A673 (cell line): ENCODE measurements at regions not wholly inside any gene's neighbourhood (a gene's known extent, or its start where the extent isn't known, plus 50 kb on each side); places are given as distances from the start of the nearest gene placed in this dataset.

Experiments used
- BruUV-seq: library from RNA; stranded (reverse); fragments of 400-500 nt; replicated peaks from 2 replicates; lab custom pipeline; 2021; lab: Mats Ljungman, UMichigan
- CTCF ChIA-PET: fragments of 300-600 bp; sonication (Branson Sonifier 250); formaldehyde crosslinking; loops from one replicate; lab custom pipeline; 2022; ENCODE audit warnings: antibody characterized with exemption; lab: Charles Lee
- POLR2A ChIA-PET: fragments of 300-600 bp; sonication (Branson Sonifier 250); formaldehyde crosslinking; loops from one replicate; lab custom pipeline; 2022; ENCODE audit warnings: antibody characterized with exemption; ENCODE audit not compliant: low non-redundant PET; lab: Charles Lee
- DNase-seq: peaks from one replicate; pipeline ENCODE4 v3.0.0-alpha.2; 2015; ENCODE audit warnings: low spot score
- H3K27ac ChIP-seq: fragments of 200-600 bp; sonication (generic); 2 replicates; pipeline ENCODE4 v1.5.1; 2016; ENCODE audit warnings: mixed run types, low read depth, mild to moderate bottlenecking, mixed read lengths, antibody characterized with exemption, low read length; ENCODE audit not compliant: poor library complexity, severe bottlenecking
- H3K27me3 ChIP-seq: fragments of 200-600 bp; sonication (generic); replicated peaks from 2 replicates; pipeline ENCODE4 v1.6.1; 2017; ENCODE audit warnings: mixed run types, low read depth, mild to moderate bottlenecking, mixed read lengths, antibody characterized with exemption, low read length; ENCODE audit not compliant: insufficient read depth, poor library complexity
- H3K36me3 ChIP-seq: fragments of 200-600 bp; sonication (generic); 2 replicates; pipeline ENCODE4 v1.6.1; 2016; ENCODE audit warnings: mixed run types, mild to moderate bottlenecking, mixed read lengths, antibody characterized with exemption, low read length; ENCODE audit not compliant: insufficient read depth, poor library complexity, severe bottlenecking
- H3K4me1 ChIP-seq: fragments of 200-600 bp; sonication (generic); 2 replicates; pipeline ENCODE4 v1.6.1; 2017; ENCODE audit warnings: mixed run types, mild to moderate bottlenecking, mixed read lengths, antibody characterized with exemption, low read length; ENCODE audit not compliant: insufficient read depth, poor library complexity, severe bottlenecking
- H3K4me3 ChIP-seq: fragments of 200-600 bp; sonication (generic); 2 replicates; pipeline ENCODE4 v1.5.1; 2016; ENCODE audit warnings: low read depth, mixed run types, mild to moderate bottlenecking, mixed read lengths, low read length; ENCODE audit not compliant: poor library complexity, severe bottlenecking
- H3K9me3 ChIP-seq: fragments of 200-600 bp; sonication (generic); 2 replicates; pipeline ENCODE4 v1.6.1; 2016; ENCODE audit warnings: mixed run types, low read depth, mild to moderate bottlenecking, mixed read lengths, antibody characterized with exemption, low read length; ENCODE audit not compliant: poor library complexity, severe bottlenecking
- CTCF ChIP-seq: fragments of 300-800, 200-600 bp; sonication (generic); conservative IDR thresholded peaks from 2 replicates; pipeline ENCODE4 v1.5.1; 2017; ENCODE audit warnings: low read depth, mild to moderate bottlenecking, antibody characterized with exemption, low read length, moderate library complexity, mixed read lengths
- EZH2 ChIP-seq: fragments of 200-600 bp; sonication (generic); IDR thresholded peaks from 2 replicates; pipeline ENCODE4 v1.6.1; 2017; ENCODE audit warnings: borderline replicate concordance, low read depth, mild to moderate bottlenecking, mixed read lengths, antibody characterized with exemption, low read length; ENCODE audit not compliant: poor library complexity, severe bottlenecking
- intact Hi-C: fragments of 100-400 bp; cut with micrococcal nuclease; formaldehyde crosslinking; loops from one replicate; pipeline ENCODE4 v1.10.0; 2022; ENCODE audit not compliant: unreplicated experiment

GRCh38 chr16:64172226-64172625 is 949.6 kb downstream of the CDH11 start:
- no peak overlapping the region for H3K4me3 ChIP-seq
- H3K9me3 ChIP-seq, result no peaks in the 10 kb centered on the region
- H3K4me1 ChIP-seq, result no peaks in the 10 kb centered on the region
- no TSS peak for BruUV-seq
- no peaks in the 10 kb centered on the region for H3K36me3 ChIP-seq
- no peaks in the 10 kb centered on the region for H3K27me3 ChIP-seq
- CTCF ChIA-PET, result interaction anchor here (0.6 kb wide), 1 partner anchor 611 kb away, joined by 3 read pairs; no protein-coding TSS in a partner anchor
- POLR2A ChIA-PET, result no interaction called here
- no peak for DNase-seq
- intact Hi-C loops, result no loop called here
- H3K27ac ChIP-seq, result no peak overlapping the region
- TF ChIP-seq CTCF, result no peak
- TF ChIP-seq EZH2, result no peak

GRCh38 chr16:64171632-64172031 is 950.2 kb downstream of the CDH11 start:
- no peaks in the 10 kb centered on the region for H3K36me3 ChIP-seq
- CTCF ChIA-PET, result no interaction called here
- DNase-seq, result no peak
- H3K27ac ChIP-seq, result no peak overlapping the region
- intact Hi-C loops, result no loop called here
- TF ChIP-seq CTCF (no peak), EZH2 (no peak)
- no peaks in the 10 kb centered on the region for H3K9me3 ChIP-seq
- BruUV-seq, result no TSS peak
- H3K4me1 ChIP-seq, result no peaks in the 10 kb centered on the region
- H3K4me3 ChIP-seq, result no peak overlapping the region
- POLR2A ChIA-PET, result no interaction called here
- no peaks in the 10 kb centered on the region for H3K27me3 ChIP-seq

- ChIA-PET POLR2A (no interaction called here), CTCF (no interaction called here)
- no peaks in the 10 kb centered on the region for H3K4me1 ChIP-seq
- TF ChIP-seq CTCF (no peak), EZH2 (no peak)
- no TSS peak for BruUV-seq
- intact Hi-C loops, result no loop called here
- H3K4me3 ChIP-seq, result no peak overlapping the region
- no peak overlapping the region for H3K27ac ChIP-seq
- H3K36me3 ChIP-seq, result no peaks in the 10 kb centered on the region
- H3K27me3 ChIP-seq, result no peaks in the 10 kb centered on the region
- no peaks in the 10 kb centered on the region for H3K9me3 ChIP-seq
- DNase-seq, result no peak
These were observed 953.5 kb downstream of the CDH11 start for GRCh38 chr16:64168371-64168770.
